ENCODE measurements at regions not wholly inside any gene's neighbourhood (a gene's known extent, or its start where the extent isn't known, plus 50 kb on each side); places are given as distances from the start of the nearest gene placed in this dataset.

GRCh38 chr16:50862818-50863643 lies 121.1 kb downstream of the CYLD start:
- no peak overlapping the region for H3K4me3 ChIP-seq (replicated peaks in 1 of 3; ENCODE audit: insufficient read depth in 1 of 3, low read depth in 1 of 3, low read length in 3 of 3)
- CTCF ChIA-PET: no interaction called here
- no peak overlapping the region for H3K27ac ChIP-seq (ENCODE audit: insufficient read depth, low read depth, low read length)

GRCh38 chr16:50861970-50862411 lies 120.1 kb downstream of the CYLD start:
- Histone ChIP-seq H4K20me1 (replicated peaks; ENCODE audit: control insufficient read depth, extremely low read depth, insufficient read depth, low read length) (no peaks in the 10 kb centered on the region), H3K79me2 (ENCODE audit: control insufficient read depth, insufficient read depth, low read length) (no peaks in the 10 kb centered on the region), H3K9me1 (replicated peaks; ENCODE audit: control insufficient read depth, extremely low read depth, insufficient read depth, low read length) (no peaks in the 10 kb centered on the region), H3K4me2 (ENCODE audit: insufficient read depth, low read length) (no peak overlapping the region), H2AFZ (ENCODE audit: low read depth, low read length) (no peak overlapping the region), H3K4me3 (replicated peaks in 1 of 3; ENCODE audit: insufficient read depth in 1 of 3, low read depth in 1 of 3, low read length in 3 of 3) (no peak overlapping the region), H3K36me3 (ENCODE audit: control insufficient read depth in 2 of 2, extremely low read depth in 1 of 2, insufficient read depth in 2 of 2, low read length in 2 of 2) (no peaks in the 10 kb centered on the region), H3K27ac (ENCODE audit: insufficient read depth, low read depth, low read length) (no peak overlapping the region), H3K9me3 (replicated peaks; ENCODE audit: control insufficient read depth, insufficient read depth, low read length) (peaks cover 1% of the 10 kb centered on the region), H3K4me1 (ENCODE audit: control insufficient read depth, extremely low read depth, insufficient read depth, low read length) (no peaks in the 10 kb centered on the region), H3K9ac (replicated peaks; ENCODE audit: extremely low read depth, insufficient read depth, low read length) (no peak overlapping the region), H3K27me3 (ENCODE audit: control insufficient read depth in 2 of 2, insufficient read depth in 2 of 2, low read length in 2 of 2) (no peaks in the 10 kb centered on the region)
- no peak for FAIRE-seq
- BruUV-seq (replicated peaks): no TSS peak
- TF ChIP-seq POLR2AphosphoS5 (IDR thresholded peaks at IDR 0.05; ENCODE audit: insufficient read depth, low read depth, low read length) (no peak), EZH2 (IDR thresholded peaks at IDR 0.05; ENCODE audit: borderline replicate concordance, low read depth, low read length, severe bottlenecking) (no peak), MAX (IDR thresholded peaks at IDR 0.05; ENCODE audit: insufficient read depth, insufficient read length) (no peak), JUN (IDR thresholded peaks at IDR 0.05; ENCODE audit: borderline replicate concordance, insufficient read depth, insufficient read length, low read depth) (no peak), MYC (IDR thresholded peaks at IDR 0.05; ENCODE audit: low read depth, low read length) (no peak), GATA2 (IDR thresholded peaks at IDR 0.05; ENCODE audit: insufficient read depth, insufficient read length, low read depth, low read length) (no peak)
- POLR2A ChIA-PET: no interaction called here
- CTCF ChIA-PET: no interaction called here
- dilution Hi-C loops (cut with MboI; ENCODE audit: extremely low pct_ligation_motif_present, low sequenced_read_pairs) (no loop called here), intact Hi-C loops (cut with micrococcal nuclease) (no loop called here)
- DNase-seq (ENCODE audit: low read depth, low spot score): no peak

More at GRCh38 chr16:50862818-50863643, 121.1 kb downstream of the CYLD start:
- DNase-seq (ENCODE audit: low read depth, low spot score) (no peak), FAIRE-seq (no peak)
- no peaks in the 10 kb centered on the region for H3K9me1 ChIP-seq (replicated peaks; ENCODE audit: control insufficient read depth, extremely low read depth, insufficient read depth, low read length)
- H3K4me1 ChIP-seq (ENCODE audit: control insufficient read depth, extremely low read depth, insufficient read depth, low read length): no peaks in the 10 kb centered on the region
- no peaks in the 10 kb centered on the region for H3K79me2 ChIP-seq (ENCODE audit: control insufficient read depth, insufficient read depth, low read length)
- no peaks in the 10 kb centered on the region for H3K36me3 ChIP-seq (ENCODE audit: control insufficient read depth in 2 of 2, extremely low read depth in 1 of 2, insufficient read depth in 2 of 2, low read length in 2 of 2)
- no peaks in the 10 kb centered on the region for H3K27me3 ChIP-seq (ENCODE audit: control insufficient read depth in 2 of 2, insufficient read depth in 2 of 2, low read length in 2 of 2)
- peaks cover 1% of the 10 kb centered on the region for H3K9me3 ChIP-seq (replicated peaks; ENCODE audit: control insufficient read depth, insufficient read depth, low read length)
- H2AFZ ChIP-seq (ENCODE audit: low read depth, low read length): no peak overlapping the region
- POLR2A ChIA-PET: no interaction called here
- intact Hi-C loops (cut with micrococcal nuclease): no loop called here
- H3K9ac ChIP-seq (replicated peaks; ENCODE audit: extremely low read depth, insufficient read depth, low read length): no peak overlapping the region
- no peak for TF ChIP-seq EZH2 (IDR thresholded peaks at IDR 0.05; ENCODE audit: borderline replicate concordance, low read depth, low read length, severe bottlenecking)
- no peak for TF ChIP-seq MAX (IDR thresholded peaks at IDR 0.05; ENCODE audit: insufficient read depth, insufficient read length)
- TF ChIP-seq JUN (IDR thresholded peaks at IDR 0.05; ENCODE audit: borderline replicate concordance, insufficient read depth, insufficient read length, low read depth): no peak
- no peak for TF ChIP-seq FOS (IDR thresholded peaks at IDR 0.05; ENCODE audit: borderline replicate concordance, insufficient read depth, low read length)
- dilution Hi-C loops (cut with MboI; ENCODE audit: extremely low pct_ligation_motif_present, low sequenced_read_pairs): no loop called here
- H3K4me2 ChIP-seq (ENCODE audit: insufficient read depth, low read length): no peak overlapping the region
- no peaks in the 10 kb centered on the region for H4K20me1 ChIP-seq (replicated peaks; ENCODE audit: control insufficient read depth, extremely low read depth, insufficient read depth, low read length)
- BruUV-seq (replicated peaks): no TSS peak

Data from endothelial cell of umbilical vein (primary cell).